SU-DHL-6 (cell line): ENCODE measurements at regions not wholly inside any gene's neighbourhood (a gene's known extent, or its start where the extent isn't known, plus 50 kb on each side); places are given as distances from the start of the nearest gene placed in this dataset.

Experiments used
- CTCF ChIP-seq: fragments of 200-600 bp; sonication (generic); IDR thresholded peaks from one replicate; pipeline ENCODE4 v1.5.1; 2017; ENCODE audit warnings: antibody characterized with exemption, mild to moderate bottlenecking, low read length, moderate library complexity; ENCODE audit not compliant: insufficient read depth, poor library complexity, severe bottlenecking
- EZH2phosphoT487 ChIP-seq: fragments of 200-600 bp; sonication (generic), shearing (Covaris generic); conservative IDR thresholded peaks from 2 replicates; pipeline ENCODE4 v1.6.1; 2018; ENCODE audit warnings: mild to moderate bottlenecking, antibody characterized with exemption, low read length, moderate library complexity, mixed read lengths

GRCh38 chr11:26234451-26234850 lies 97.5 kb upstream of the ANO3 start:
- no peak for TF ChIP-seq CTCF
- TF ChIP-seq EZH2phosphoT487 = no peak
